ENCODE measurements at regions not wholly inside any gene's neighbourhood (a gene's known extent, or its start where the extent isn't known, plus 50 kb on each side); places are given as distances from the start of the nearest gene placed in this dataset.

DNA sequence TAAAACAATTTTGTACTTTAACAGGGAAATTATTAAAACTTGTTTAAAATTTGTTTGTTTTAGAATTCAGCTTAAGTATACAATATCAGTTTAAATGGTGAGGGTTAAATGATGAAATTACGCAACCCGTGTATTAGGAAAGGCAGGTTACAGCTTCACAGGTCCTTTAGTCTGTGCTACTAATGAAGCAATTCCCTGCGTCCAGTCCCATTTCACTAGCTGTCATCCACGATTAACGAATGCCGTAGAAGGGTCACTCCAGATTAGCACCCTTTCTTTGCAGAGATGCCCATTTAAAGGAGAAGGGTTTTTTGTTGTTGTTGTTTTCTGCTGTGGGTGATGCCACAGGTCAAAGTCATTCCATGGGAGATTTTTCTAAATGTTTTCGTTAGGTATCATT is 457.6 kb upstream of the SLC10A2 start:
- TF ChIP-seq, protein P1, sequence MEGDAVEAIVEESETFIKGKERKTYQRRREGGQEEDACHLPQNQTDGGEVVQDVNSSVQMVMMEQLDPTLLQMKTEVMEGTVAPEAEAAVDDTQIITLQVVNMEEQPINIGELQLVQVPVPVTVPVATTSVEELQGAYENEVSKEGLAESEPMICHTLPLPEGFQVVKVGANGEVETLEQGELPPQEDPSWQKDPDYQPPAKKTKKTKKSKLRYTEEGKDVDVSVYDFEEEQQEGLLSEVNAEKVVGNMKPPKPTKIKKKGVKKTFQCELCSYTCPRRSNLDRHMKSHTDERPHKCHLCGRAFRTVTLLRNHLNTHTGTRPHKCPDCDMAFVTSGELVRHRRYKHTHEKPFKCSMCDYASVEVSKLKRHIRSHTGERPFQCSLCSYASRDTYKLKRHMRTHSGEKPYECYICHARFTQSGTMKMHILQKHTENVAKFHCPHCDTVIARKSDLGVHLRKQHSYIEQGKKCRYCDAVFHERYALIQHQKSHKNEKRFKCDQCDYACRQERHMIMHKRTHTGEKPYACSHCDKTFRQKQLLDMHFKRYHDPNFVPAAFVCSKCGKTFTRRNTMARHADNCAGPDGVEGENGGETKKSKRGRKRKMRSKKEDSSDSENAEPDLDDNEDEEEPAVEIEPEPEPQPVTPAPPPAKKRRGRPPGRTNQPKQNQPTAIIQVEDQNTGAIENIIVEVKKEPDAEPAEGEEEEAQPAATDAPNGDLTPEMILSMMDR (conservative IDR thresholded peaks at IDR 0.05; ENCODE audit: low read depth in 2 of 2) = no peak
- TF ChIP-seq POLR2AphosphoS5 (IDR thresholded peaks at IDR 0.05; ENCODE audit: low read depth) = no peak

Measured in GM23338 (cell line).